GM12865 (cell line): ENCODE measurements at regions not wholly inside any gene's neighbourhood (a gene's known extent, or its start where the extent isn't known, plus 50 kb on each side); places are given as distances from the start of the nearest gene placed in this dataset.
"Not testable (repeated sequence)": the region's sequence is repeated elsewhere in the genome, so short reads cannot be mapped to it uniquely, and the experiment has no call there.

Experiments used
- DNase-seq: peaks from one replicate; pipeline ENCODE4 v3.0.0; 2010; ENCODE audit warnings: low read depth
- H3K4me3 ChIP-seq: 2 replicates; pipeline ENCODE4 v1.5.1; 2011; ENCODE audit warnings: mild to moderate bottlenecking, low read depth, low read length, control low read depth
- TF ChIP-seq, protein P1 (sequence below): IDR thresholded peaks from 2 replicates; pipeline ENCODE4 v1.5.1; 2011; ENCODE audit warnings: low read length, control low read depth, low read depth, inconsistent platforms; ENCODE audit not compliant: insufficient read depth; ENCODE audit errors: missing control alignments

GRCh38 chr10:71116426-71116825, 95.9 kb upstream of the UNC5B start:
- DNase-seq: no peak
- H3K4me3 ChIP-seq: no peak overlapping the region
- TF ChIP-seq, protein P1, sequence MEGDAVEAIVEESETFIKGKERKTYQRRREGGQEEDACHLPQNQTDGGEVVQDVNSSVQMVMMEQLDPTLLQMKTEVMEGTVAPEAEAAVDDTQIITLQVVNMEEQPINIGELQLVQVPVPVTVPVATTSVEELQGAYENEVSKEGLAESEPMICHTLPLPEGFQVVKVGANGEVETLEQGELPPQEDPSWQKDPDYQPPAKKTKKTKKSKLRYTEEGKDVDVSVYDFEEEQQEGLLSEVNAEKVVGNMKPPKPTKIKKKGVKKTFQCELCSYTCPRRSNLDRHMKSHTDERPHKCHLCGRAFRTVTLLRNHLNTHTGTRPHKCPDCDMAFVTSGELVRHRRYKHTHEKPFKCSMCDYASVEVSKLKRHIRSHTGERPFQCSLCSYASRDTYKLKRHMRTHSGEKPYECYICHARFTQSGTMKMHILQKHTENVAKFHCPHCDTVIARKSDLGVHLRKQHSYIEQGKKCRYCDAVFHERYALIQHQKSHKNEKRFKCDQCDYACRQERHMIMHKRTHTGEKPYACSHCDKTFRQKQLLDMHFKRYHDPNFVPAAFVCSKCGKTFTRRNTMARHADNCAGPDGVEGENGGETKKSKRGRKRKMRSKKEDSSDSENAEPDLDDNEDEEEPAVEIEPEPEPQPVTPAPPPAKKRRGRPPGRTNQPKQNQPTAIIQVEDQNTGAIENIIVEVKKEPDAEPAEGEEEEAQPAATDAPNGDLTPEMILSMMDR: no peak

DNA sequence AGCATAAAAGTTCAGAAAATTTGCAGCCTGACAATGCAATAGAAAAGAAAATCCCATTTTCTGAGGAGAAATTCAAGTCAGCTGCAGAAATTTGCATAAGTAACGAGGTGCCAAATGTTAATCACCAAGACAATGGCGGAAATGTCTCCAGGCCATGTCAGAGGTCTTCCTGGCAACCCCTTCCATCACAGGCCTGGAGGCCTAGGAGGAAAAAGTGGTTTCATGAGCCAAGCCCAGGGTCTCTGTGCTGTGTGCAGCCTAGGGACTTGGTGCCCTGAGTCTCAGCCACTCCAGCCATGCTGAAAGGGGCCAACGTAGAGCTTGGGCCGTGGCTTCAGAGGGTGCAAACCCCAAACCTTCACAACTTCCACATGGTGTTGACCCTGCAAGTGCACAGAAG, 94.8 kb upstream of the UNC5B start:
- not testable (repeated sequence) for DNase-seq, H3K4me3 ChIP-seq

GRCh38 chr10:71123023-71123422, 89.3 kb upstream of the UNC5B start:
- no peak for DNase-seq
- no peak overlapping the region for H3K4me3 ChIP-seq
- TF ChIP-seq, protein P1: no peak

DNA sequence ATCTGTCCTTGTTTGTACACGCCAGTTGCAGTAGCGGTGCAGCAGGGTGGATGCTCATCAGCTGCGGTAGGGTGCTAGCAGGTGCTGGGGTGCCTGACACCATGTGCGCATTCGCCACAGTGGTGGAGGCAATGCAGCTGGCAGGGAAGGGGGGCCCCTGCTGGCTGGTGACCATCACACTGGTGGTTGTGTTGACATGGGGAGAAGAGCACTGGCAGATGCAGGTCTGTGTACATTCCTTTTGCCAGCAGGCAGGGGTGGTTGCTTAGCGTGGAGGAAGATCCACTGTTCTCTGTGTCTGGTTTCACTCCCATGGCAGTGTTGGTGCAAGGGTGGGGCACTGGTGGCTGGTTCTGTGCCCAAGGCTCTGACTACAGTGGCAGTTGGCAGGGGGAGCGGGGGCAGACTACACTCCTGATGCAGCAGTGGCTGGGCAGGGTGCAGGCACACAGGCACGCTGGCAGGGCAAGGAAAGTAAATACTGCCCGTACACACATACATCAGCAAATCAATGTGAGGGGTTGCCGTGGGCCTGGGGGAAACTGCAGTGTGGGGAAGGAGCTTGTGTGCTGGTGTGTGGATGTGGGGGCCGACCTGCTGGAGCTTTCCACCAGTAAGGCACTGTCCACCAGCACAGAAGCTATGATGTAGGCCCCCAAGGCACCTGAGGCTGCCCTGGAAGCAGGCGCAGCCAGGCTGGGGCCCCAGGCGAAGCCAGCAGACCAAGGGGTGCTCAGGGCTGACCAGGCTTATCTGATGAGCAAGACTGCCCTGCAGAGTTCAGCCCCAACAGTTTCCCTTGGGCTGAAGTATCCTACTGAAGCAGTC, 87.2 kb upstream of the UNC5B start:
- H3K4me3 ChIP-seq: no peak overlapping the region
- no peak for DNase-seq
- TF ChIP-seq, protein P1: no peak

DNA sequence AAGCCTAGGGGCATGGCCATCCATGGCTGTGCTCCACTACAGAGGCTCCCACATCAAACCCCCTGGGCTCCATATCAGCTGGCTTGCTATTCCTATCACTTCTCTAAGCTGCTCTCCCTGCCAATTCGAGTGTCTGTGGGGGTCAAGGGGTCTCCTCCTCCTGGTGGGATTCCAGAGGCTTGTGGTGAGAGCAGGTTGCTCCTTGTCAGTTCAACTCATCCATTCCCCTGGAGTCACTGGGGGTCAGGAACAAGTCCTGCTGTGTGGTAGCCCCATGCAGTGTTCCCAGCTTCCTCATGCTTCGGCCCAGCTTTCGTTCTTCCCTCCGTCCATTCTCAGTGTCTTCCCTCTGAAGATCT, 86.6 kb upstream of the UNC5B start:
- H3K4me3 ChIP-seq: no peak overlapping the region
- TF ChIP-seq, protein P1: no peak
- DNase-seq: no peak

DNA sequence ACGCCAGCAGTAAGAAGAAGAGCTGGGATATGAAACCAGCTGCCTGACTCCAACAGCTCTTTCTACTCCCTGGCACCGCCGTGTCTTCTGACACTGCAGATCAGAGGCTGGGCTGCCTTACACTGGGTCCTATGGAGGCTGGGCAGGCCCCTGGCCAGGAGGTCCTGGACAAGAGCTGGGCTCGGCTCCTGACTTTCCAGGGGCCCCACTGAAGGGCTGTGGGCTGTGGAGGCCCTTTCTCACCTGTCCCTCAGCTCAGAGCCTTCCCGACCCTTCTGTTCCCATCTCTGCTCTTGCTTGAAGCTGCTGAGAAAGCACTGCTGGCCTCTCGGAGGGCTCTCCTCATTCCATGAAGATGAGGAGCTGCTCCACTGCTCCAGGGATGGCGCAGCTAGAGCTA, 85.9 kb upstream of the UNC5B start:
- H3K4me3 ChIP-seq: no peak overlapping the region
- no peak for DNase-seq
- TF ChIP-seq, protein P1: no peak

GRCh38 chr10:71127104-71127503, 85.3 kb upstream of the UNC5B start:
- no peak for DNase-seq
- H3K4me3 ChIP-seq: no peak overlapping the region
- TF ChIP-seq, protein P1: no peak
